SW 1271 (cell line): ENCODE measurements at regions not wholly inside any gene's neighbourhood (a gene's known extent, or its start where the extent isn't known, plus 50 kb on each side); places are given as distances from the start of the nearest gene placed in this dataset.

Experiments
- DNase-seq, 2 experiments: peaks; one replicate each; lab custom pipeline; 2025; lab: John Stamatoyannopoulos, UW

GRCh38 chr18:6650127-6650507 is 79.4 kb upstream of the ARHGAP28 start:
- DNase-seq, result no peak

- no peak for DNase-seq
Observed at GRCh38 chr18:6650747-6651146, 78.8 kb upstream of the ARHGAP28 start.

DNA sequence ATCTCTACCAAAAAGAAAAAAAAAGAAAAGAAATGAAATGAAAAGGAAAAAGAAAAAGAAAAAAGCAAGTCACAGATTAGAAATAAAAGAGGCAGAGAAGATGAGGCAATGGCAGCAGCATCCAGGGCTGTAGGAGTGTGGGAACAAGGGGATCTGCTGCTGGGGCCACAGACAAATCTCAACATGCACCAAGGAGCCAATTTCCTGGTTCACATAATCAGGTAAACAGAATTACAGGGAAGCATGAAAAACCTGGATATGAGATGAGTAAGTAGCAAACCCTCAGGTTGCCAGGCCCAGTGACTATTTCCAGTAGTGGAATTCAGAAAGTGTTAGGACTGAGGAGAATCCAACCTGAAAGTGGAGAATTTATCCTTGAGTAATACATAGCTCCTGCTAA is 77.4 kb upstream of the ARHGAP28 start:
- DNase-seq, result no peak

- DNase-seq, result no peak
Observed at GRCh38 chr18:6653880-6654279, 75.6 kb upstream of the ARHGAP28 start.

GRCh38 chr18:6659963-6660725 is 69.4 kb upstream of the ARHGAP28 start:
- no peak for DNase-seq

DNA sequence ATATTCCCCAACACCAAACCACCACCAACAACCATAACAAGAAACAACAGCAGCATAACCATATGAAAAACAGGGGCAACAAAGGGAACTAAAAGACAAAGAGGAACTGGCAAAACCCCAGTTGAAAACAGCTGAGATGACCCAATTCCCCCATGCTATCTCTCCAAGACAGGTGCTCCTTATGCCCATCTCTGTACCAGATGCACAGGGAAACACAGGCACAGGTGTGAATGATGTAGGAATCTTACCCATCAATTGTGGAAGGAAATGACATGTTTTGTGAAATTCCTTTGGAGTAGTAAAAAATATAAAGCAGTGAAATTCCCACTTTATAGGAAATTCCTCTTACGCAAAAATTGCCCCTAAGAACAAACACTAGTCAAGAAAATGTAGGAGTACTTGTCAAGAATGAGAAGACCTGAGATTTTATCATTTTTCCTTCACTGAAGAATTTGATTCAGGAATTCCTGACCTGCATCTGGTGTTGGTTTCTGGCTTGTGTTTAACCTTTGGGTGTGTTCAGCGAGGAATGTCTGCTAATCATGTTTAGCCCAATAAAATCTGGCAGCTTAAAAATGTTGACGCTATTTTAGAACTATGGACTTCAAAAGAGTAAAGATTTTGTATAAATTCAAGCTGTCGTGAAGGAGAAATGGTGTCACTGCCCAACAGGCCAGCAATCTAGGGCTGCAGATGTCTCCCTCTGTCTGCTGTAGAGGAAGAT is 67.7 kb upstream of the ARHGAP28 start:
- no peak for DNase-seq

DNA sequence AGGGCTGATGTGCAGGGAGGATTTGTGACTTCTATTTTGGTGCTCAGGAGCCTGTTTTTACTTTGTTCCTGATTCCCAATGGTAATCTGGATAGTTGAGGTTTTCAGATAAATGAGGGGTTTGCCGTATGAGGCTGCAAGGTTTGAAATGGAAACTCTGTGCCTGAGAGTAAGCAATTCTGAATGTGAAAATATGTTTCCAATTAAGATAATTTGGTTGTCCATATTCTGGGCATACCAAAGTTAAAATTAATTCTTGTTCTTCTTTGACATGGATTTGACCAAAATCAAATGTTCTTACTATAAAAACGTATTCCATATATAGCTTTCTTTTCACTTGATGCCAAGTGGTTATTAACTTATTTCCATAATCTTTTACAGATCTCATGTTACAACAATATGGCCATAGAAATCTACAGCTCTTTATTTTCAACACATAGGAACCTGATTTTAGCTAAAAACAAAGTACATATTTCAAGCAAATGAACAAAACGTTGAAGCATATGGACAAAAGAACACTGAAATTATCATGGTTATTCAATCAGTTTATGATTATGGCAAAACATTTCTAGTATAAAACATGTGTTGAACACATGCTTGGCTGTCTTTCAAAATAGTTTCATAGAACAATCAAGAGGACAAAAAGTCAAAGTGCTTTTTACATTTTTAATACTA is 63.4 kb upstream of the ARHGAP28 start:
- DNase-seq, result no peak

DNA sequence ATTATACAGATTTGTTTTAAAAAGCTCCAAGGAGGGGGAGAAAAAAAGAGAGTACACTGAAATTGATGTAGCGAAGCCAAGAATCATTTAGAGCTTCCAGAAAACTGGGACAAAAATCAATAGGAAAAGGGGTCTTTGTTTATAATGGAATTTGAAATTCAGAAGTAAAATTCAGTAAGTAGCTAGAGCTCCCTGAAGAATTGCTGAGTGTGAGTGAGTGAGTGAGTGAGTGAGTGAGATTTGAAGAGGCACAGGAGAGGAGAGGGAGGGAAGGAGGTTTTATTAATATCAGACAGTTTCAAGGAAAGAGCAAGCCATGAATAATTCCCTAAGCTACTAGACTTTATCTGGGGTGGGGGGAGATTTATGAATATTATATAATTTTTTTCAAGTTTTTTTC is 60.7 kb upstream of the ARHGAP28 start:
- DNase-seq, result no peak

DNA sequence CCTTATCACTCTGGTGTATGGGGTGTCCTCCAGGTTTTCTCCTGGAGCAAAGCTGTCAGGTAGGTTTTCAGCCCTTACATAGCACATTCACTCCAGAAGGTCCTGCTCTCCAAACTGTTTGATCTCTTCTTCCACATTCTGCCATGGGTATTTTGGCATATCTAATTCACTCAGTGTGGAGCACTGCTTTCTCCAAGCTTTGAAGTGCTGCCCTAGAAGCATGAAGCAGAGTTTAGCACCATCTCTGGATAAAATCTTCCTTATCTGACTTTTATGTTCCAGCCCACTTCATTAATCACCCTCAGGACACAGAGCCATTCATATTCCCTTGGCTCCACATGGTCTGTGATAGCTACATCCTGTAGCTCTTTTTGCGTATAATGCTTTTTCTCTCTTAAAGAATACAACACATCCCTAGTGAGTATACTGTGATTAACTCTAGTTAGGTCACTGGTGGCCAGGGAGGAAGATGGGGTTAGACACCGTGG is 56.7 kb upstream of the ARHGAP28 start:
- no peak for DNase-seq

GRCh38 chr18:6677086-6677485 is 52.4 kb upstream of the ARHGAP28 start:
- no peak for DNase-seq

DNA sequence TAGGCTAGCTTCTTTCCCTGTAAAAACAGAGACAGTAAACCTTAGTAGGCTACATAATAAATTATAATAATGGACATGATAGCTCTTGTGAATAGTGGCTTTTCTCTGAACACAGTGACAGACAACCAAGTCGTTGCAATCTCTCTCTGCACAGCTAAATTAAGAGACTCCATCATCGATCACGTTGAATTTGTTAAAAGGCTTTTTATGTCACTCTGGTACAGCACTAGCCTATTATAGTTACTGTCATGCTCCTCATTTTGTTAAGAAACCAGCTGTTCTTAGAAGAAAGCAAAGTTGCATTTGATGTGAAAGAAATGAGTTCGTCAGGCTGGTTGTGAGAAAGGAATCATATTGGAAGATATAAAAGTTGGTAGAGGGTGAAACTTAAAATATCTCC is 50.3 kb upstream of the ARHGAP28 start:
- DNase-seq, result no peak
